ENCODE measurements at regions not wholly inside any gene's neighbourhood (a gene's known extent, or its start where the extent isn't known, plus 50 kb on each side); places are given as distances from the start of the nearest gene placed in this dataset.
"Not testable (repeated sequence)": the region's sequence is repeated elsewhere in the genome, so short reads cannot be mapped to it uniquely, and the experiment has no call there.

DNA sequence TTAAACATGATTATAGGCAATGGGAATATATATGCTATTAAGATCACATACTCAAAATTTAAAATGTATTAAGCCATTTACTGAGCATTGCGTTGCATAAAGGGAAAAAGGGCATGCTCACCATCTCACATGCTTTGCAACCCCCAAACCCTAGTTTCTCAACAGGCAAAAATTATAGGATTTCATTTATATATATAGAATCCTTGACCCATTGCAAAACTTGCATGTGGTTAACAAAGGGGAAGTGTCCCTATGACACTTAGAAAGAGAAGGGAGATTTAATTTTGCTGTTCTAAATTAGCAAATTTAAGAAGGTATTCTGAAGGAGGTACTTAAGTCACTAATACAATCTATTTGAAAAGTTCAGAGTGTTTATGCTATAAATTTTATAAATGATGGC lies 837.8 kb downstream of the DIPK2A start:
- Histone ChIP-seq H3K27me3 (replicated peaks; ENCODE audit: insufficient read depth) (no peaks in the 10 kb centered on the region), H3K4me1 (ENCODE audit: control insufficient read depth in 1 of 2, low read depth in 2 of 2) (no peaks in the 10 kb centered on the region), H3K36me3 (no peaks in the 10 kb centered on the region), H3K9me3 (no peaks in the 10 kb centered on the region), H3K4me3 (no peak overlapping the region), H3K27ac (no peak overlapping the region)
- ATAC-seq (ENCODE audit: insufficient number of reproducible peaks, low FRiP score, low read depth) (no peak), DNase-seq (ENCODE audit: low spot score) (no peak)
- TF ChIP-seq, protein P1, sequence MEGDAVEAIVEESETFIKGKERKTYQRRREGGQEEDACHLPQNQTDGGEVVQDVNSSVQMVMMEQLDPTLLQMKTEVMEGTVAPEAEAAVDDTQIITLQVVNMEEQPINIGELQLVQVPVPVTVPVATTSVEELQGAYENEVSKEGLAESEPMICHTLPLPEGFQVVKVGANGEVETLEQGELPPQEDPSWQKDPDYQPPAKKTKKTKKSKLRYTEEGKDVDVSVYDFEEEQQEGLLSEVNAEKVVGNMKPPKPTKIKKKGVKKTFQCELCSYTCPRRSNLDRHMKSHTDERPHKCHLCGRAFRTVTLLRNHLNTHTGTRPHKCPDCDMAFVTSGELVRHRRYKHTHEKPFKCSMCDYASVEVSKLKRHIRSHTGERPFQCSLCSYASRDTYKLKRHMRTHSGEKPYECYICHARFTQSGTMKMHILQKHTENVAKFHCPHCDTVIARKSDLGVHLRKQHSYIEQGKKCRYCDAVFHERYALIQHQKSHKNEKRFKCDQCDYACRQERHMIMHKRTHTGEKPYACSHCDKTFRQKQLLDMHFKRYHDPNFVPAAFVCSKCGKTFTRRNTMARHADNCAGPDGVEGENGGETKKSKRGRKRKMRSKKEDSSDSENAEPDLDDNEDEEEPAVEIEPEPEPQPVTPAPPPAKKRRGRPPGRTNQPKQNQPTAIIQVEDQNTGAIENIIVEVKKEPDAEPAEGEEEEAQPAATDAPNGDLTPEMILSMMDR (IDR thresholded peaks at IDR 0.05) = no peak

DNA sequence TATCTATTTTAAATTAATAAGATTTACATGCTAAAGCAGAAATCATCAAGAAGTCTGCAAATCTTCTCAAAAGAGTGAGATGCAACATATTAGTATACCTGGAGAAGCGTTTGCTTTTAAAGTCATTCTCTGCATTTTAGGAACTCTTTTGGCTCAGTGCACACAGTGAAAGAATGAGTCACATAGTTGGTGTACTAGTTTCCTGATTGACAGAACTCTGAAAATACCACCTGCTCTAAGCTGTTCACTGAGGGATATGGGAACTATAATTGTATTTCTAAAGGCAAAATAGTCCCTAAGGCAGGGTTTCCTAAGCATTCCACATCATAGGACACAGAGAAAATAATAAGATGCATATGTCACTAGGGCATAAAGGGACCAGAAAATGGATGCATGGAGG lies 838.5 kb downstream of the DIPK2A start:
- no peak overlapping the region for H3K27ac ChIP-seq
- DNase-seq (ENCODE audit: low spot score) (no peak), ATAC-seq (ENCODE audit: insufficient number of reproducible peaks, low FRiP score, low read depth) (no peak)
- H3K9me3 ChIP-seq = no peaks in the 10 kb centered on the region
- no peaks in the 10 kb centered on the region for H3K4me1 ChIP-seq (ENCODE audit: control insufficient read depth in 1 of 2, low read depth in 2 of 2)
- H3K27me3 ChIP-seq (replicated peaks; ENCODE audit: insufficient read depth) = no peaks in the 10 kb centered on the region
- no peak overlapping the region for H3K4me3 ChIP-seq
- TF ChIP-seq, protein P1 (IDR thresholded peaks at IDR 0.05) = no peak
- no peaks in the 10 kb centered on the region for H3K36me3 ChIP-seq

DNA sequence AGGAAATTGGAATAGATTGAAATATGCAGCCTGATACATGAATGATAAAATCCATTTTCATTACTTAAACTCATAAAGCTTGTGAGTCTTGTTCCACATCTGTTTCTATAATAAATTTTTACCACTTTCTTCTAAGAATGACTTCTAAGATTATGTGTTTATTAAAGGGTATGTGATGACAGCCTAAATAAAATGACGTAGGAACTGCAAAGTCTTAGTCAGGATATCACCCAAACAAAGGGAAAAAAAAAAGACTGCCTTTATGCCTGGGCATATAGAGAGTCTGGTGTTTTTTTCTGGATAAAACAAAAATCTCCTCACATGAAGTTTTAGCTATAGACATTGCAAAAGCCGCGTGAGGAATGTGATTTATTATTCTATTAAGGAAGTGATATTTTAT lies 844.0 kb downstream of the DIPK2A start:
- no peak for ATAC-seq (ENCODE audit: insufficient number of reproducible peaks, low FRiP score, low read depth)
- Histone ChIP-seq H3K9me3 (no peaks in the 10 kb centered on the region), H3K27ac (no peak overlapping the region), H3K36me3 (no peaks in the 10 kb centered on the region), H3K4me1 (ENCODE audit: control insufficient read depth in 1 of 2, low read depth in 2 of 2) (no peaks in the 10 kb centered on the region), H3K4me3 (no peak overlapping the region), H3K27me3 (replicated peaks; ENCODE audit: insufficient read depth) (no peaks in the 10 kb centered on the region)
- DNase-seq (ENCODE audit: low spot score) = no peak
- TF ChIP-seq, protein P1 (IDR thresholded peaks at IDR 0.05) = no peak

DNA sequence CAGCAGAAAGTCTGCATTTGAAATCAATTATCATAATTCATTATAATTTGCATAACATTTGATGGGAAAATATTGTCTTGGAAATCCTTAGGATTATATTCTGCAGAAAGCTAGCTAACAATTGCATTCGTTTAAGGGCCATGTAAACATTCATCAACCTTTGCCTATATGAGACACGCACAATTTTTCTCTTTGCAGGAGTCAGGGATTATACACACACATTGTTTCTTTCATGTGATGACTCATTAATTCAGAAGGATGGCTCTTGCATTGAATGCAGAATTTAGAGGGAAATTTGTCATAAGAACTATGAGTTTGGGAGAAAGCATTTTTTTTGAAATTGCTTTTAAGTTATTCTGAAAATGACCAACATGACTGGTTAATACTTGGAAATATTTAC lies 844.7 kb downstream of the DIPK2A start:
- no peaks in the 10 kb centered on the region for H3K9me3 ChIP-seq
- H3K4me1 ChIP-seq (ENCODE audit: control insufficient read depth in 1 of 2, low read depth in 2 of 2) = no peaks in the 10 kb centered on the region
- TF ChIP-seq, protein P1 (IDR thresholded peaks at IDR 0.05) = no peak
- H3K4me3 ChIP-seq = no peak overlapping the region
- no peak overlapping the region for H3K27ac ChIP-seq
- ATAC-seq (ENCODE audit: insufficient number of reproducible peaks, low FRiP score, low read depth) (no peak), DNase-seq (ENCODE audit: low spot score) (no peak)
- no peaks in the 10 kb centered on the region for H3K27me3 ChIP-seq (replicated peaks; ENCODE audit: insufficient read depth)
- no peaks in the 10 kb centered on the region for H3K36me3 ChIP-seq

DNA sequence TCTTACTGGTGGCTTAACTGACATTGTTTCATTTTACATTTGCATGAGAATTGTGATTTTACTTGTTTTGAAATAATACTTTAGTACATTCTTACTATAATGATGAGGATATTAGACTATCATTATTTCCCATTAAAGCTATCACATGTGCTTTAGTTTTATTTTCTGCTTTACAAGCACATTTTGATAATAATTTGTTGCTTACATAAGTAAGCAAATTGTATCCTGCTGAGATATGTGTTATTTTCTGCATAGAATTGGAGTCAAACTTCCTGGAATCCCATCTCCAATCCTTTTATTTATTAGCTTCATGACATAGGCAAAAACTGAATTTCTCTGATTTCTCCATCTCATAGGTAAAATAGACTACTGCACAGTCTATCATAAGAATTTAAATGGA lies 847.4 kb downstream of the DIPK2A start:
- Histone ChIP-seq H3K4me3 (no peak overlapping the region), H3K27me3 (replicated peaks; ENCODE audit: insufficient read depth) (no peaks in the 10 kb centered on the region), H3K9me3 (no peaks in the 10 kb centered on the region), H3K4me1 (ENCODE audit: control insufficient read depth in 1 of 2, low read depth in 2 of 2) (no peaks in the 10 kb centered on the region), H3K36me3 (no peaks in the 10 kb centered on the region), H3K27ac (no peak overlapping the region)
- ATAC-seq (ENCODE audit: insufficient number of reproducible peaks, low FRiP score, low read depth) = no peak
- DNase-seq (ENCODE audit: low spot score) = no peak
- TF ChIP-seq, protein P1 (IDR thresholded peaks at IDR 0.05) = no peak

DNA sequence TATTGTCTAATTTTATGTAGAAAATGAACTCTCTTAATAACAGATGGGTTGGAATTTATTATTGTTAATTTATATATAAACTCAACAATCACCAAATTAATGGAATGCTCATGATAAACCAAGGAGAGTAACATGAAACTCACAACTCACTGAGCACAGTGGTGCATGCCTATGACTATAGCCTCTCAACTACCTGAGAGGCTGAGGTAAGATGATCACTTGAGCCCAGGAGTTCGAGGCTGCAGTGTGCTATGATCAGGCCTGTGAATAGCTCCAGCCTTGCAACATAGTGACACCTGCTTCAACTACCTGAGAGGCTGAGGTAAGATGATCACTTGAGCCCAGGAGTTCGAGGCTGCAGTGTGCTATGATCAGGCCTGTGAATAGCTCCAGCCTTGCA lies 848.6 kb downstream of the DIPK2A start:
- H3K27ac ChIP-seq; H3K9me3 ChIP-seq; H3K36me3 ChIP-seq; ATAC-seq (ENCODE audit: insufficient number of reproducible peaks, low FRiP score, low read depth); H3K27me3 ChIP-seq (replicated peaks; ENCODE audit: insufficient read depth); H3K4me3 ChIP-seq; DNase-seq (ENCODE audit: low spot score); H3K4me1 ChIP-seq (ENCODE audit: control insufficient read depth in 1 of 2, low read depth in 2 of 2): not testable (repeated sequence)
